Superior temporal gyrus (tissue), 1 donor: ENCODE measurements at regions not wholly inside any gene's neighbourhood (a gene's known extent, or its start where the extent isn't known, plus 50 kb on each side); places are given as distances from the start of the nearest gene placed in this dataset.

Experiments
- DNase-seq: peaks from one replicate; pipeline ENCODE4 v3.0.0-alpha.2; 2016; ENCODE audit errors: extremely low spot score

GRCh38 chr5:103463261-103463660, 99.3 kb downstream of the NUDT12 start:
- no peak for DNase-seq

DNA sequence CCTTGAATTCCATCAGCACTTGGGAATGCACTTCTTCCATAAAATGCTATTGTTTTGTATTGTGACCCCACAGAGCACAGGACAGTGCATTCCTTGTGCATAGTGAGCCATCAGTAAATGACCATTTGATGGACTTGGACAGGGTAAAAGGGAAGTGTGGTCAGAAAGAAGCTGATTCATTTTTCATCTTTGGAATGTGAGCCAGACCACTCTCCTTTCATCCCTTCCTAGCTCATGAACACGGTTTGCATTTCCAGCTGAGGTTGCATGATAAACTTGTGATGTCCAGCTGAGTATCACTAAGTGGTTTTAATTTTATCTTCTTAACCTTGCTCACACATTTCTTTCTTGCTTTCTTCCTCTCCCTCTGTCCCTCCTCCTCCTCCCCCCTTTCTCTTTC, 101.3 kb downstream of the NUDT12 start:
- DNase-seq: no peak

DNA sequence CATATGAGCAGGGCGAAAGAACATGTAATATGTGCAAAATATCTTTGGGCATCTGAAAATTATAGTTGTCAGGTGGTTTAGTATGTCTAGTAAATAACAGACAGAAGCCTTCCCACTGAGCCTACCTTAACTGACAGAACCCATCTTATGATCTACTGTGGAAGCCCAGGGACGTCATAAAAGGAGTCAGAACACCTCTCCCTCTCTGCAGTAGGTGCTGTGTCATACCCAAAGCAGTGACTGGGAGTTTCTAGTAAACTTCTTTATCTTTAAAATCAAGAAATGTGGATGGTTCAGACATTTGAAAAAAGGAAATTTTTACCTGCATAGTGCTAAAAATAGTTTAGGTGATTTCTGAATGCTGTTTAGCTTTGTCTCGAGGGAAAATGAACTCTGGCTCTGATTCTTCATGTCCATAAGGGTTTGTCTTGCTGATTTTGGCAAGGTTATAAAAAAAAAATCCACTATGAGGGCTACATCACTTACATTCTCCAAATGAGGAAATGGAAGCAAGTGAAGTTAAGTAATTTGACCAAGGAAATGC, 104.0 kb downstream of the NUDT12 start:
- no peak for DNase-seq

DNA sequence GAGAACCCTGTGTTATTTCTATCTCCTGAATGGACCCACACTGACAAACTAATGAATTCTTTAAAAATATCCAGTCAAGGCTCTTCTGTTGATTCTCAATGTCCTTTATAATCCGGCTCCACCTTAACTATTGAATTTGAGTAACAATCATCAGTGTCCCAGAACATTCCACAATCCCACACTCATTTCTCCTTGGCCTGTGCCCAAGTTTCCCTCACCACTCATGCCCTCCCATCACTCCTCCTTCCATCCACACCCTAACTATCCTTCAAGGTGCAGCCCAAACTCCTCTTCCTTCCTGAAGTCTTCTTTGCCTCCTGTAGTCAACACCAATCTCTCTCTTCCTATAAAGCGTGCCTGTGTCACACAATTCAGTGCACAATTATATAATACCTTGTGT, 106.1 kb downstream of the NUDT12 start:
- no peak for DNase-seq

- DNase-seq: no peak
Observed at GRCh38 chr5:103455796-103456195, 106.8 kb downstream of the NUDT12 start.

GRCh38 chr5:103454770-103455169, 107.8 kb downstream of the NUDT12 start:
- DNase-seq: no peak

DNA sequence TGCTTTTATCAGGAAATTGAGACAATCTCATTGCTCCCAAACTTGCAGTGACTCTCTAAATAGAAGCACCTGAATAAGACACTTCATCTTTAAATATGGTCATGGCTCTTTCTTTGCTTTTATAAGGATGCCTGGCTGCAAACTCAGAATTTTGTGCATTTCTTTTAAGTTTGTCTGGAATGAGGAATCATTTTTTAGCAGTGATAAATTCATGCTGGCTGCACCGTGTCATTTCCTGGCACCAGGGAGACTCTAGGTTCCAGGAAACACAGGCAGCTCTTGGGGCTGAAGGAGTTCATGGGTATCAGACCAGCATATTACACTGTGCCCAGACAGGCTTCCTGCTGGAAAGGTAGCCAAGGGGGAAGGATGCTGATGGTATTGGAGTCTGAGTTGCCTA, 109.9 kb downstream of the NUDT12 start:
- no peak for DNase-seq

DNA sequence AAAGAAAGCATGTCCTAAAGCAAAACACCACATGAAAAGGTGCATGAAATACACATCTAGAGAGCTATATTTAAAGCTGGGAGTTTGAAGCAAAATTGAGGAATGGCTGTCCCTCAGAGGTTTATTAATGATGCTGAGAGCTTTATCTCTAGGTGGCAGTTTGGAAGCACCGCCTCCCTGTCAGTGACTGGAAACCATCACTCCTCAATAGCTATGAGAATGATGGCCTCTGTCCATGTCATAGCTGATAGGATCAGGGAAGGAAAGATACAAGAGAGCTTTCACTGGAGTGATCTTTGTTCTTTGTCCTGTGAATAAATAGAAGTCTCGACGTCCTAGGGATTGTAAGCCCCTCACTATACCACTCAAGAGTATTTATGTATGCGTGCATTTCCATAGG, 110.5 kb downstream of the NUDT12 start:
- DNase-seq: no peak

GRCh38 chr5:103451261-103451660, 111.3 kb downstream of the NUDT12 start:
- no peak for DNase-seq

- DNase-seq: peak; percentile 70
Observed at GRCh38 chr5:103450333-103451061, 112.1 kb downstream of the NUDT12 start.

GRCh38 chr5:103446813-103447212, 115.8 kb downstream of the NUDT12 start:
- no peak for DNase-seq

DNA sequence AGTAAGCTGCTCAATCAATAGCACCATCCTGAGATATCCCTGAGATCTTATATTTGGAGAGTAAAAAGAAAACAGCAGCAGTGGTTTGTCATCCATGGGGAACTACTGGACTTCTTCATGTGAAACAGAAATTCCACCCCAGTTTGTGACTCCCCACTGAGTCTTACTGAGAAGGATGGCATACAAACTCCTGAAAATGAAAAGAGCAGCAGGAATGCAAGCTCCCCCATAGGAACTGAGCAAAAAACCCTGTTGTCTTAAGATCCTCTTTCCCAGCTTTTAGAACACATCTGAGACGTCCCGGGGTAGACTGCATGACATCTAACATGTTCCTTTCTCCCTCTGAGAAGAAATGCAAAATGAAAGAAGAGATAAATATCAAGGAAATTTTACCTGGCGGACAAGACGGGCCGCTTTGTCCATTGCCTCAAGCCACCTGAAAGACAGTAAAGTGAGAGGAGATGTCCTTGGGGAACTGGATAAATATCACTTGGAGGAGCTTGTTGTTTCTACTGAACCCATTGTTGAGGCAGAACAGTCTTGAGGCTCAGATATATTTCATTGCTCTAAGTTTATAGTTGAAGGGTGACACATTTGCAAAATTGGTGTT, 117.1 kb downstream of the NUDT12 start:
- no peak for DNase-seq

DNA sequence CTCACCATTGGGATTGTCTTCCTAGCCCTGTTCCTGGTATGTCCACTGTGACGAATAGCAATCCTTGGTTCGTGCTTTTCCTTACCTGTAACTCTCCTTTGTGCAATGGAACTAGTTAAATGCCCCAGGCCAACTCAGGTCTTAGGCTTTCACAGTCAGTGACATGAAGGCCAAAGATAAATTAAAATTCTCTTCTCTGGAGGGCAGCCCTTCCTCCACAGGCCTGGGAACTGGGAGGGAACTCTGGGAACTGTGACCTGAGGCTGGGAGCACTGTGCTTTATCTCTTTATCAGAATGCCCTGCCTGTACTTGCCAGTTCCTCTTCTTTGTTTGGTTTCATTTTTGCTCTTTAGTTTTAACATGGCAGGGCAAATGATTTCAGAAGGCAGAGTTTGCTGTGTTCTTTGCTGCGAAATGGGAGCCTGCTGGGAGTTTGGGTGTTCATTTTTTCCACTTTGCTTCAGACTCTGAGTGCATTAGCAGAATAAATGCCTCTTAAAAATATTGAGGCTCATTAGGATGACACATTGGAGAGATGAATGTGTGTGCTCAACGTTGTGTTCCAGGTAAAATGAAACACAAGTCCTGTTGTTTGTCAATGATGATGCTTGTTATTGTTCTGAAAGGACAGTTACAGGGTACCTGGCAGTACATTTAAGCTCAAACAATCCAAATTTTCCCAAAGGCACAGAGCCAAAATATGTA, 118.1 kb downstream of the NUDT12 start:
- no peak for DNase-seq

DNA sequence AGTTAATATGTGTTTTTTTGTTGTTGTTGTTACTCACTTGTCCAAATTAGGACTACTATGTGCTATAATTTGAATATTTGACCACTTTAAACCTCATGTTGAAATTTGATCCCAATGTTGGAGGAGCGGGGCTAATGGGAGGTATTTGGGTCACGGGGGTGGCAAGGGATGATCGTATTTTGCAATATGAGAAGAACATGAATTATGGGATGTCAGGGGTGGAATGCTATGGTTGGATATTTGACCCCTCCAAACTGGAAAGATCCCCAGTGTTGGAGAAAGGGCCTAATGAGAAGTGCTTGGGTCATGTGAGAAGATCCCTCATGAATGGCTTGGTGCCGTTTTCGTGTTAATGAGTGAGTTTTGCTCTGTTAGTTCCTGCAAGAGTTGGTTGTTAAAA, 119.8 kb downstream of the NUDT12 start:
- DNase-seq: no peak

DNA sequence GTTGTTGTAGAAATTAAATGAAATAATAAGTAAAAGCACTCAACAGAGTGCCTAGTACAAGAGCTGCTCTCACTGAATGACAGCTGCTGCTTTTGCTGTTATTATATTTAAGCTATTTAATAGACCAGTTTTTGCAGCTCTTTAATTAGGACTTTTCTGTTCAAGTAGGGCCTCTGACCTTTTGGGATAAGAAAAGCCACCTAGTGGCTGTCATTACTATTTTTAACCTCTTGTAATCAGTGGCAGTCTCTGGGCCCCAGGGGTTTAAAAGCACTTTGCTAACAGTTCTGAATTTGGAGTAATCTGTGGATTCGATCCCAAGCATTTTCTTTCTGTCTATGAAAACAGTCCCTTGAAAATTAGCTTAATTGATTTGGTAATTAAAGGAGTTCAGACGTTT, 121.1 kb downstream of the NUDT12 start:
- DNase-seq: no peak

DNA sequence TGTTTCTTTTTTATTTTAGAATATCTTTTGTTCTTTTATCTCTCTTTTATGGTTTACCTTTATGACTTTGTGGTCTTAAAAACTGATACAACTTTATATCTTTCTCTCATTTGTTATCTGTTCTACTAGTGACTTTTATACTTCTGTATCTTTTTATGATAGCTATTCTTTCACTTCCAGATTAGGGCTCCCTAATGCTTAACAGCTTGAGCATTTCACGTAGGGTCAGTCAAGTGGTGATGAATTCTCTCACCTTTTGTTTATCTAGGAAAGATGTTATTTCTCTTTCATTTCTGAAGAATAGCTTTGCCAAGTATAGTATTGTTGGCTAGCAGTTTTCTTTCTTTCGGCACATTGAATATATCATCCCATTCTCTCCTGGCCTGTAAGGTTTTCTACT, 123.6 kb downstream of the NUDT12 start:
- DNase-seq: no peak

GRCh38 chr5:103436656-103437055, 125.9 kb downstream of the NUDT12 start:
- DNase-seq: no peak

GRCh38 chr5:103436112-103436511, 126.5 kb downstream of the NUDT12 start:
- DNase-seq: no peak

DNA sequence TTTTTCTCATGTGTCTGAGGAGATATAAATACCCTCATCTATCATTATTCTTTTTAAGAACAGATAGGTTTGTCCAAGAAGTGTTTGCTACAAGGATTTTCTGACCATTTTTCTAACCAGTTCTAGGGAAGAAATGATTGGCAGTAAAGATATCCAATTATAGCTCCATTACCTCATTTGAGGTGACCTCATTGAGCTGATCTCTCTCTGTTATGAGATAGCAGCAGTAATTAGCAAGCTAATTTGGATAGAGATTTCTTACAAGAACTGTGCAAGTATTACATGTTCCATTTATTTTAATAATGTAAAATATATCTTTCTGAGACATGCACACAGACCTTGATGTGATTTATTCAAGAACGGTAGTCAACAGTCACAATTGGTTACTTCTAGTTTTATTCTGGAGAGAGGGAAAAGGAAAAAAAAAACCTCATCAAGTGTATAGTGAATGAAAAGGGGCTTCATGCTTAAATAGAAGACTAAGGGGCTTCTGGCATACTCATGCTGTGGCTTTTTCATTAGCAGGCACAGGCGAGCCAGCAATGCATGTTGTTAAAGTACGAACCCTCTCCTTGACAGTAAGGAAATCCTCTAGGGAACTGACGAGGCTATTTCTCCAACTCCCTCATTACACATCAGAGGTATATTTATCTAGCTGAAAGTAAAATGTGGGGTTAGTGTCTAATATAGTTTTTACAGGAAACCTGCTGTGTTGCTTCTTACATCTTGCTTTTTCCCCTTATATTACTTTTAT, 127.3 kb downstream of the NUDT12 start:
- DNase-seq: peak; percentile 39

- DNase-seq: no peak
Observed at GRCh38 chr5:103434057-103434456, 128.5 kb downstream of the NUDT12 start.

- no peak for DNase-seq
Observed at GRCh38 chr5:103433211-103433610, 129.4 kb downstream of the NUDT12 start.

DNA sequence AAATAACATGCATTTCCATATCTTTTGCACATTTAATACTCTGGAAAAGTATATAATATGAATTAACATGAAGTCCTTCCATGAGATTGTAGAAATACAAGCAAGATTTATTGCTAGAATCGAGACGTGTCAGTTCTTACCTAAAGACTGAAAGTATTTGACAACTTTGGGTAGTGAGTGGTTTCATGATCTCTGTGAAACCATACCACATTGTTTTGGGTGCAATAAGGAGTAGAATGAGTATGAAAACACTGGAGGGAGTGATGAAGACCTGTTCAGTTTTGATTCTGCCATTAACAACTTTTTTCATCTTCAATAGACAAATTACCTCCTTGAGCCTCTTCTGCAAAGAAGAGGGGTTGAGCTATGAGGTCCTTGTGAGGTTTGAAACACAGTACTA, 133.7 kb downstream of the NUDT12 start:
- no peak for DNase-seq
